Mesenchymal stem cell (in vitro differentiated cells and primary cell): ENCODE measurements at regions not wholly inside any gene's neighbourhood (a gene's known extent, or its start where the extent isn't known, plus 50 kb on each side); places are given as distances from the start of the nearest gene placed in this dataset.

ENCODE experiments used
- DNase-seq: peaks from one replicate; pipeline ENCODE4 v3.0.0-alpha.2; 2013
- H2AFZ ChIP-seq: one replicate; pipeline ENCODE4 v1.6.1; 2013; ENCODE audit warnings: low read depth, mild to moderate bottlenecking, control low read depth, inconsistent platforms, low read length, moderate library complexity
- H2AK5ac ChIP-seq: 2 replicates; pipeline ENCODE4 v1.6.1; 2013; ENCODE audit warnings: low read length, moderate library complexity, mild to moderate bottlenecking, inconsistent platforms; ENCODE audit not compliant: severe bottlenecking
- H2BK120ac ChIP-seq: one replicate; pipeline ENCODE4 v1.6.1; 2013; ENCODE audit warnings: low read depth, mild to moderate bottlenecking, inconsistent platforms, low read length, moderate library complexity
- H2BK12ac ChIP-seq, 2 experiments: one replicate each; pipeline ENCODE4 v1.6.1; 2013; ENCODE audit warnings: inconsistent platforms in 2 of 2, low read length in 2 of 2, mild to moderate bottlenecking in 2 of 2, moderate library complexity in 2 of 2, control low read depth in 1 of 2
- H2BK15ac ChIP-seq: one replicate; pipeline ENCODE4 v1.6.1; 2013; ENCODE audit warnings: mild to moderate bottlenecking, low read depth, inconsistent platforms; ENCODE audit not compliant: poor library complexity, severe bottlenecking
- H2BK5ac ChIP-seq: 2 replicates; pipeline ENCODE4 v1.6.1; 2013; ENCODE audit warnings: low read depth, mild to moderate bottlenecking, low read length, control low read depth, inconsistent platforms; ENCODE audit not compliant: poor library complexity, severe bottlenecking
- H3K14ac ChIP-seq, 2 experiments: one replicate each; pipeline ENCODE4 v1.6.1; 2013; ENCODE audit warnings: inconsistent platforms in 2 of 2, low read length in 2 of 2, control low read depth in 1 of 2, mild to moderate bottlenecking in 1 of 2, moderate library complexity in 1 of 2
- H3K18ac ChIP-seq, 2 experiments: one replicate each; pipeline ENCODE4 v1.6.1; 2013; ENCODE audit warnings: inconsistent platforms in 2 of 2, low read length in 2 of 2, control low read depth in 1 of 2, low read depth in 1 of 2, mild to moderate bottlenecking in 1 of 2
- H3K23ac ChIP-seq, 2 experiments: one replicate each; pipeline ENCODE4 v1.6.1; 2013; ENCODE audit warnings: inconsistent platforms in 2 of 2, low read length in 2 of 2, mild to moderate bottlenecking in 2 of 2, moderate library complexity in 2 of 2, control low read depth in 1 of 2
- H3K27ac ChIP-seq: 2 replicates; pipeline ENCODE4 v1.5.1; 2013; ENCODE audit warnings: mild to moderate bottlenecking, moderate library complexity, low read length, control low read depth, inconsistent platforms; ENCODE audit not compliant: poor library complexity, severe bottlenecking
- H3K27me3 ChIP-seq, 2 experiments: 2 replicates each; pipeline versions ENCODE4 v1.6.1 to v1.7.0; 2013; ENCODE audit warnings: low read length in 2 of 2, mild to moderate bottlenecking in 2 of 2, moderate library complexity in 2 of 2, control low read depth in 1 of 2, inconsistent platforms in 1 of 2; ENCODE audit not compliant: control insufficient read depth in 1 of 2, insufficient read depth in 1 of 2
- H3K36me3 ChIP-seq, 2 experiments: 2 replicates each; pipeline versions ENCODE4 v1.6.1 to v1.7.0; 2013; ENCODE audit warnings: low read length in 2 of 2, control low read depth in 1 of 2, inconsistent platforms in 1 of 2, low read depth in 1 of 2, mild to moderate bottlenecking in 1 of 2; ENCODE audit not compliant: insufficient read depth in 2 of 2, control insufficient read depth in 1 of 2
- H3K4ac ChIP-seq, 2 experiments: one replicate each; pipeline ENCODE4 v1.6.1; 2013; ENCODE audit warnings: inconsistent platforms in 2 of 2, low read length in 2 of 2, mild to moderate bottlenecking in 2 of 2, moderate library complexity in 2 of 2, control low read depth in 1 of 2, low read depth in 1 of 2
- H3K4me1 ChIP-seq: 2 replicates; pipeline ENCODE4 v1.6.1; 2013; ENCODE audit warnings: low read depth, low read length, control low read depth; ENCODE audit not compliant: control insufficient read depth, insufficient read depth
- H3K4me2 ChIP-seq: 2 replicates; pipeline ENCODE4 v1.6.1; 2013; ENCODE audit warnings: low read length, mild to moderate bottlenecking, inconsistent platforms; ENCODE audit not compliant: poor library complexity, severe bottlenecking
- H3K4me3 ChIP-seq, 2 experiments: 2 replicates each; pipeline versions ENCODE4 v1.5.1 to v1.7.0; 2013; ENCODE audit warnings: low read length in 2 of 2, mild to moderate bottlenecking in 2 of 2, control low read depth in 1 of 2, low read depth in 1 of 2; ENCODE audit not compliant: insufficient read depth in 1 of 2
- H3K79me1 ChIP-seq: replicated peaks from 2 replicates; pipeline ENCODE4 v1.6.1; 2013; ENCODE audit warnings: mild to moderate bottlenecking, control low read depth, low read length, inconsistent platforms; ENCODE audit not compliant: poor library complexity, severe bottlenecking
- H3K9ac ChIP-seq: 2 replicates; pipeline ENCODE4 v1.7.0; 2013; ENCODE audit warnings: mild to moderate bottlenecking, low read length, moderate library complexity
- H3K9me3 ChIP-seq: 2 replicates; pipeline ENCODE4 v1.7.0; 2013; ENCODE audit warnings: mild to moderate bottlenecking, low read length; ENCODE audit not compliant: control insufficient read depth
- H4K8ac ChIP-seq: one replicate; pipeline ENCODE4 v1.6.1; 2013; ENCODE audit warnings: inconsistent platforms, mild to moderate bottlenecking, low read length, moderate library complexity
- H4K91ac ChIP-seq: one replicate; pipeline ENCODE4 v1.6.1; 2013; ENCODE audit warnings: mild to moderate bottlenecking, low read length, inconsistent platforms
- WGBS: methylation state at CpG from one replicate; pipeline ENCODE4 v1.1.7; 2013; ENCODE audit warnings: mixed read lengths; 5-methylcytosine and 5-hydroxymethylcytosine counted together

DNA sequence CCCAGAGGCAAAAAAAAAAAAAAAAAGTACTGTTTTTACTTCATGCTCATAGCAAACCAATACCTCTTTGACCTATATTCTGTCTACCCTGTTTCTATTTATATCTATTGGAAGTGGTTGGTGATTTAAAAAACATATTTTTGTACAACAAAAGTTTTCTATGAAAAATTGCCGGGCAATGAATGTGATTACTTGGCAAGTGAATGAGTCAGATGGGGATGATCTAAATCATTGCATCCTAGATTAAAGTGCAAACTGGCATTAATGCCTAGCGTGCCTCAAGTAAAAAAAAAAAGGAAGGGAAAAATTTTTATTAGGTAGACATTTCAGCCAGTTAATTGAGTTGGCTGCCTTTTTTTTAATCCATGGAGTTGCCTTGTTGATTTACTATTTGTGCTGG is 500.6 kb downstream of the KCTD12 start:
- Histone ChIP-seq H3K9me3 (no peaks in the 10 kb centered on the region), H3K14ac (no peak overlapping the region), H2AFZ (no peak overlapping the region), H2AK5ac (no peak overlapping the region), H4K8ac (no peak overlapping the region), H3K9ac (no peak overlapping the region), H2BK120ac (no peak overlapping the region), H3K4me2 (no peak overlapping the region), H3K4me1 (peaks cover 1% of the 10 kb centered on the region), H2BK12ac (no peak overlapping the region), H4K91ac (no peak overlapping the region), H2BK5ac (no peak overlapping the region), H3K4me3 (no peak overlapping the region), H3K23ac (no peak overlapping the region), H3K36me3 (no peaks in the 10 kb centered on the region), H3K27me3 (no peaks in the 10 kb centered on the region), H3K4ac (no peak overlapping the region), H2BK15ac (no peak overlapping the region), H3K79me1 (no peaks in the 10 kb centered on the region), H3K27ac (no peak overlapping the region), H3K18ac (no peak overlapping the region)
- WGBS: 54% methylated on average over 2 of the region's 2 CpGs
- DNase-seq: peak; percentile 30

DNA sequence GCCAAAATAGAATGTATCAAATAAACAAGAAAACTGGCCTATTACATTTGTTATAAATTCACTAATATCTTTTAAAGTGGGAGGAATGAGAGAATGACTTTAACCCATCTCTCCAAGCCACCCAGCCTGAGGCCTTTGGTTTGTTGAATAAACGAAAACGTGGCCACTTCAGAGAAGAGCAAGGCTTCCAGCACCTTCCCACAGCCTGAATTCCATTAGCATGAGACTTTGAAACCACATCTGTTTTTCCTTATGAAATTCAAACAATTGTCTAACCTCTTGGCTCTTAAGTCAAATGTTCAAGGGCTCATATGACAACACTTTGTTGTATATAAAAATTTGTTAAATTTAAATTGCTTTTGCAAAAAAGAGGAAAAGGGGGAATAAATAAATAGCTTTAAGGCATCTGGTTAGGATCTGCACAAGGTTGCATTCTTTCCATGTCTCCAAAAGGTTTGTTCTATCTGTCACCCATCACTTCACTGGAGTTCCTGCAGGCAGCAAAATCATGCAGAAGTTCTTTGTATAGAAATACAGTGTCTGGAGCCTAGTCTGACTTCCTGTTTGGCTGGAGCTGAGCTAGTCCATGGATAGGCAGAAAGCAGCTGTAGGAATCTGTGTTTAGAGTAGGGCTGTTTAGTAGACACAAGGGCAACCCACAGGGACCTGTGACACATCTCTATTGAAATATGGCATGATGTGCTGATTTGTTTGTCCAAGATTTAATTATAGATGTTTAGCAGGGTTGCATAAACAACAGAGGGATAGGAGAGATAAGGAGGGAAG is 502.3 kb downstream of the KCTD12 start:
- no peak overlapping the region for H4K8ac ChIP-seq
- H3K4me2 ChIP-seq: no peak overlapping the region

DNA sequence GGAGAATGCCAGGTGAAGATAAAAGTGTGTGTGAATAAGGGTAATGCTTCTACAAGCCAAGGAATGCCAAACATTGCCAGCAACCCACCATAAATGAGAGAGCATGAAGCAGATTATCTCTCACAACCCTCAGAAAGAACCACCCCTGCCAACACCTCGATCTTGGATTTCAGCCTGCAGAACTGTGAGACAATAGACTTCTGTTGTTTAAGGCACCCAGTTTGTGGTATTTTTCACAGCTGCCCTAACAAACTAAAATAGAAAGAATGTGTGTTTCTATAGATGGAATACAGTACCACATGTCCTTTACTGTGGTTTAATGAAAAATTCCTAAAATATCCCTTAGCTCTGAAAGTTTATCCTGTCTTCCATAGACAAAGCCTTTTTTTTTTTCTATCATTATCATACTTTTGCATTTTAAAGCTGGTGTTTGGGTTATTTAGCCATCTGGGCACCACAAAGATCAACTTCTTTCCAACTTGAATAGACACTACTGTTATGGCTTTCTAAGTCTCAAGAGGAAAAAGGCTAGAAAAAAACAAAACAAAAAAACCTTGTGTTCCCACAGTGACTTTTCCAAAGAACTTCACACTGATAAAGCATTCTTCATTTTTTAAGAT is 505.6 kb downstream of the KCTD12 start:
- Histone ChIP-seq H2AK5ac (peak overlapping the region; percentile 84), H3K4me1 (peaks cover 1% of the 10 kb centered on the region), H2BK12ac (peak overlapping the region in 1 of 2 experiments; percentile 72), H3K18ac (peak overlapping the region; percentile 21 to 62), H3K36me3 (no peaks in the 10 kb centered on the region), H2BK120ac (peak overlapping the region; percentile 11), H2AFZ (no peak overlapping the region), H4K91ac (no peak overlapping the region), H4K8ac (no peak overlapping the region), H2BK15ac (no peak overlapping the region), H3K27me3 (no peaks in the 10 kb centered on the region), H3K14ac (peak overlapping the region in 1 of 2 experiments; percentile 32), H3K4ac (peak overlapping the region in 1 of 2 experiments; percentile 28), H3K4me3 (no peak overlapping the region), H3K79me1 (no peaks in the 10 kb centered on the region), H3K9ac (no peak overlapping the region), H3K23ac (no peak overlapping the region), H3K27ac (no peak overlapping the region), H3K4me2 (no peak overlapping the region), H3K9me3 (no peaks in the 10 kb centered on the region), H2BK5ac (no peak overlapping the region)
- no peak for DNase-seq
- 100% methylated on average over 1 of the region's 1 CpG for WGBS

More for the DNA sequence above, 502.3 kb downstream of the KCTD12 start:
- Histone ChIP-seq H3K27me3 (no peaks in the 10 kb centered on the region), H2AFZ (no peak overlapping the region), H3K79me1 (no peaks in the 10 kb centered on the region), H3K4me1 (peaks cover 1% of the 10 kb centered on the region), H2BK5ac (no peak overlapping the region), H3K18ac (no peak overlapping the region), H3K36me3 (no peaks in the 10 kb centered on the region), H3K23ac (no peak overlapping the region), H3K27ac (peak overlapping the region; percentile 92), H2AK5ac (no peak overlapping the region), H2BK120ac (no peak overlapping the region), H4K91ac (no peak overlapping the region), H3K4me3 (no peak overlapping the region), H2BK12ac (no peak overlapping the region), H3K4ac (no peak overlapping the region), H3K9me3 (no peaks in the 10 kb centered on the region), H3K9ac (peak overlapping the region; percentile 82), H2BK15ac (no peak overlapping the region), H3K14ac (no peak overlapping the region)
- DNase-seq: peak; percentile 99
- WGBS: 0% methylated on average over 2 of the region's 2 CpGs

DNA sequence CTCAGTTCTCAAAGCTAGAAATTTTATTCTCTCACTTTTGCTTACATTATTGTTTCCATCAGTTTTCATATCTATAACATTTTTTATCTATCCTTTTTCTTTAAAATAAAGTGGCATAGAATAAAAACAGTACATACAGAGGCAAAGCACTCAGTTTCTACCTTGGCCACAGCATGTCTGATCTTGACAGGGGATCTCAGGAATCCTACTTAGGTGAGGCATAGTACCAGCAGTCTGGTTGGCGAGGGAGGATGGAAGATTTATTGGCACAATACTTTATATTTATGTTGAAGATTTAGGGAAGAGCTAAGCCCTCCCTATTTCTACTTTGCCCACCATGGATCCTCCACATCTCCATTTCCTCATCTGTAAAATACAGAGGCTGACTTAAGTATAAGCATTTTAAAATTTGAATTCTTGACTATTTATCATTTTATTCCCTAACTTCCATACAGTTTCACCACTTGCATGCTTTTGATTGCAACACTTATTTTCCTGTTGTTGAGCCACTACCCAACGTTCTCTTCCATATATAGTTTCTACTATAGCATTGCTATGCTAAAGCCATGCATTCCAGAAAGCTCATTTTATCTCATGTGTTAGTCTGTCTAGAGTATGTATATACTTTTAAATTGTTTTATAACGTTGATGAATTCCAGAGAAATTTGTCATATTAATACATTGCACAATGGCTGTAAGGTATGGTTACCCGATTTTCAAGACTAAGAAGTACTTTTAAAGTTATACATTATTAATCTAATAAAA is 506.7 kb downstream of the KCTD12 start:
- DNase-seq: no peak
- no peaks in the 10 kb centered on the region for H3K27me3 ChIP-seq
- H3K4me2 ChIP-seq: no peak overlapping the region

More for the DNA sequence above, 506.7 kb downstream of the KCTD12 start:
- Histone ChIP-seq H4K8ac (no peak overlapping the region), H2AK5ac (no peak overlapping the region), H2BK15ac (no peak overlapping the region), H3K4me1 (no peaks in the 10 kb centered on the region), H3K14ac (no peak overlapping the region), H3K79me1 (no peaks in the 10 kb centered on the region), H2AFZ (no peak overlapping the region), H3K4ac (no peak overlapping the region), H3K18ac (peak overlapping the region; percentile 5 to 62), H3K27ac (no peak overlapping the region), H2BK120ac (no peak overlapping the region), H3K9ac (no peak overlapping the region), H4K91ac (no peak overlapping the region), H3K23ac (no peak overlapping the region), H2BK5ac (no peak overlapping the region), H3K36me3 (no peaks in the 10 kb centered on the region), H3K9me3 (no peaks in the 10 kb centered on the region), H2BK12ac (peak overlapping the region in 1 of 2 experiments; percentile 37), H3K4me3 (no peak overlapping the region)
- WGBS: no CpG with 5 or more reads among the region's 4 CpGs
